Hippocampal formation (tissue), 2 donors: ENCODE measurements at regions not wholly inside any gene's neighbourhood (a gene's known extent, or its start where the extent isn't known, plus 50 kb on each side); places are given as distances from the start of the nearest gene placed in this dataset.

Experiments
- DNase-seq, 2 donors: peaks; one replicate each; lab custom pipeline; 2025; lab: John Stamatoyannopoulos, UW

- no peak for DNase-seq
These were observed 579.2 kb upstream of the ZNF608 start for GRCh38 chr5:125325488-125326149.

GRCh38 chr5:125326150-125326510, 579.7 kb upstream of the ZNF608 start:
- DNase-seq, result no peak

GRCh38 chr5:125327676-125328075, 581.2 kb upstream of the ZNF608 start:
- DNase-seq, result no peak

- no peak for DNase-seq
These were observed 585.7 kb upstream of the ZNF608 start for GRCh38 chr5:125331987-125332598.

GRCh38 chr5:125333416-125333815, 587.0 kb upstream of the ZNF608 start:
- DNase-seq, result no peak

GRCh38 chr5:125336401-125336800, 590.0 kb upstream of the ZNF608 start:
- no peak for DNase-seq

GRCh38 chr5:125337294-125337693, 590.9 kb upstream of the ZNF608 start:
- no peak for DNase-seq

- no peak for DNase-seq
These were observed 592.2 kb upstream of the ZNF608 start for GRCh38 chr5:125338440-125339174.

- no peak for DNase-seq
These were observed 595.0 kb upstream of the ZNF608 start for GRCh38 chr5:125341436-125341835.

- DNase-seq, result no peak
These were observed 596.6 kb upstream of the ZNF608 start for GRCh38 chr5:125343015-125343414.

- peak in 1 of 2 donors; percentile 14 for DNase-seq
These were observed 599.9 kb upstream of the ZNF608 start for GRCh38 chr5:125346316-125346715.

- peak; percentile 22 to 72 for DNase-seq
These were observed 601.8 kb upstream of the ZNF608 start for GRCh38 chr5:125348221-125348692.

- DNase-seq, result peak; percentile 23 to 29
These were observed 602.7 kb upstream of the ZNF608 start for GRCh38 chr5:125348936-125349831.

- DNase-seq, result no peak
These were observed 611.2 kb upstream of the ZNF608 start for GRCh38 chr5:125357660-125358059.

GRCh38 chr5:125365747-125366146, 619.3 kb upstream of the ZNF608 start:
- DNase-seq, result no peak

GRCh38 chr5:125367702-125368101, 621.3 kb upstream of the ZNF608 start:
- no peak for DNase-seq

GRCh38 chr5:125370461-125371205, 624.2 kb upstream of the ZNF608 start:
- no peak for DNase-seq

- peak; percentile 21 to 87 for DNase-seq
These were observed 626.5 kb upstream of the ZNF608 start for GRCh38 chr5:125372694-125373631.

GRCh38 chr5:125375143-125375542, 628.7 kb upstream of the ZNF608 start:
- no peak for DNase-seq

GRCh38 chr5:125376059-125376641, 629.7 kb upstream of the ZNF608 start:
- no peak for DNase-seq
